ENCODE measurements at regions not wholly inside any gene's neighbourhood (a gene's known extent, or its start where the extent isn't known, plus 50 kb on each side); places are given as distances from the start of the nearest gene placed in this dataset.

DNA sequence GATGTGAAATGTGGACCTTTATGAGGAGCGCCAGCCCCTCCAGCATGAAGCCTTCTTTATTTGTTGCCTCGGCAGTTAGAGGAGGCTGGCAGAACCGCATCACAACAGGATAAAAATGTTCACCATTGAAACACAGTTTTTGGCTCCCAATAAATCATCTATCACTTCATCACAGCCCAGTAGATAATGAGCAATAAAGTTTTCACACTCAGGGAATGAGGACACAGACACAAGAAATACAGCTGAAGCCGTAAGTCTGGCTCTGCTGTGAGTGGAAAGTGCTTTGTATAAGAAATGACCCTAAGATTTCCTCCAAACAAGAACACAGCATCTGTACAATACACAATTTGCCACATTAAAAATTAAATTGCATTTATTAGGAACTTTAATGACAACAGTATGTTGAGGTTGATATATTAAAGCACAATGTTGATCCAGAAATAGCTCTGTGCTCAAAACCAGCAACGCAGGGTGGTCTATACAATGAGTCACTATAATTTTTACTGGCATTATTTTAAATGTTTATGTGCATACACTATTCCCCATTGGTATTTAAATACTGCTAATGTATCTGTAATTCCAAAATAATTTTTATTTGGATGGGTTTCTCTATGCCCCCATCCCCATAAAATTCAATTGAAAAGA, 301.8 kb upstream of the MGMT start:
- Mint-ChIP-seq H3K4me3 (no peak overlapping the region), H3K27me3 (ENCODE audit: low read depth) (peaks cover 9% of the 10 kb centered on the region), H3K9me3 (peaks cover 13% of the 10 kb centered on the region), H3K4me1 (no peaks in the 10 kb centered on the region), H3K36me3 (ENCODE audit: low read depth) (no peaks in the 10 kb centered on the region), H3K27ac (no peak overlapping the region)
- TF ChIP-seq, protein P1, sequence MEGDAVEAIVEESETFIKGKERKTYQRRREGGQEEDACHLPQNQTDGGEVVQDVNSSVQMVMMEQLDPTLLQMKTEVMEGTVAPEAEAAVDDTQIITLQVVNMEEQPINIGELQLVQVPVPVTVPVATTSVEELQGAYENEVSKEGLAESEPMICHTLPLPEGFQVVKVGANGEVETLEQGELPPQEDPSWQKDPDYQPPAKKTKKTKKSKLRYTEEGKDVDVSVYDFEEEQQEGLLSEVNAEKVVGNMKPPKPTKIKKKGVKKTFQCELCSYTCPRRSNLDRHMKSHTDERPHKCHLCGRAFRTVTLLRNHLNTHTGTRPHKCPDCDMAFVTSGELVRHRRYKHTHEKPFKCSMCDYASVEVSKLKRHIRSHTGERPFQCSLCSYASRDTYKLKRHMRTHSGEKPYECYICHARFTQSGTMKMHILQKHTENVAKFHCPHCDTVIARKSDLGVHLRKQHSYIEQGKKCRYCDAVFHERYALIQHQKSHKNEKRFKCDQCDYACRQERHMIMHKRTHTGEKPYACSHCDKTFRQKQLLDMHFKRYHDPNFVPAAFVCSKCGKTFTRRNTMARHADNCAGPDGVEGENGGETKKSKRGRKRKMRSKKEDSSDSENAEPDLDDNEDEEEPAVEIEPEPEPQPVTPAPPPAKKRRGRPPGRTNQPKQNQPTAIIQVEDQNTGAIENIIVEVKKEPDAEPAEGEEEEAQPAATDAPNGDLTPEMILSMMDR (IDR thresholded peaks at IDR 0.05; ENCODE audit: unreplicated experiment in 3 of 3), result no peak

DNA sequence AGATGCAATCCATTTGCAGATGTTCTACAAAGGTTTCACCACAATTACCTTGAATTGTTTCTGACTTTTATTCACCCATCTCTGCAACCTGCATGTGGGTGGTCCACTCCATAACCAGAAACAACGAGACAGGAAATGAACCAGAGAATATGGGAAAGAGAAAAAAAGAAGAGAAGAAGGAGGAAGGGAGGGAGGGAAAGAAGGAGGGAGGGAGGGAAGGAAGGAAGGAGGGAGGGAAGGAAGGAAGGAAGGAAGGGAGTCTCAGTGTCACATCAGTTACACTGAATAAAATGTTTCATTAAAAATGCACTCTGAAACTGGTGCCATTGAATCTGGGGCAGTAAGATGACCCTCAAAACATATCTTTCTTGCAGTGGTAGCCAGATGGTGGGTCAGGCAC, 301.3 kb upstream of the MGMT start:
- no peaks in the 10 kb centered on the region for H3K4me1 Mint-ChIP-seq
- H3K36me3 Mint-ChIP-seq (ENCODE audit: low read depth), result no peaks in the 10 kb centered on the region
- H3K4me3 Mint-ChIP-seq, result no peak overlapping the region
- TF ChIP-seq, protein P1 (IDR thresholded peaks at IDR 0.05; ENCODE audit: unreplicated experiment in 3 of 3), result no peak
- H3K27me3 Mint-ChIP-seq (ENCODE audit: low read depth), result peaks cover 9% of the 10 kb centered on the region
- H3K9me3 Mint-ChIP-seq, result peaks cover 12% of the 10 kb centered on the region
- H3K27ac Mint-ChIP-seq, result no peak overlapping the region

DNA sequence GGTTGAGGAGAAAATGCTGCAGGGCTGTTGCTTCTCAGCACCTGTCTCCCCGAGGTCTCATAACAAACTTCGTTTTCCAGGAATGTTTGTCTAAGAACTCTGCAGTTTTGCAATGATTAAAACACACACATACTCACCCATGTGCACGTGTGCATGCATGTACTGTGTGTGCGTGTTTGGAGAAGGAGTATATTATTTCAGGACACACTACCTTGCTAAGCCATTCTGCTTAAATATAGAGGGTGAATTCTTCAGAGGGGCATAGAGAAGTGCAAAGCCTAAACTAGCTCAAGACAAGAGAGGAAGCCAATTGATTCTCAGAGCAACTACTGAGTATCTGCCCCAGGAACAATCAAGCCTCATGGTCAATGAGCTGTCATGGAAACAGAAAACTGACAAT, 298.4 kb upstream of the MGMT start:
- Mint-ChIP-seq H3K4me1 (peaks cover 5% of the 10 kb centered on the region), H3K27ac (no peak overlapping the region), H3K27me3 (ENCODE audit: low read depth) (peaks cover 4% of the 10 kb centered on the region), H3K9me3 (no peaks in the 10 kb centered on the region), H3K4me3 (no peak overlapping the region), H3K36me3 (ENCODE audit: low read depth) (no peaks in the 10 kb centered on the region)
- TF ChIP-seq, protein P1 (IDR thresholded peaks at IDR 0.05; ENCODE audit: unreplicated experiment in 3 of 3), result no peak

DNA sequence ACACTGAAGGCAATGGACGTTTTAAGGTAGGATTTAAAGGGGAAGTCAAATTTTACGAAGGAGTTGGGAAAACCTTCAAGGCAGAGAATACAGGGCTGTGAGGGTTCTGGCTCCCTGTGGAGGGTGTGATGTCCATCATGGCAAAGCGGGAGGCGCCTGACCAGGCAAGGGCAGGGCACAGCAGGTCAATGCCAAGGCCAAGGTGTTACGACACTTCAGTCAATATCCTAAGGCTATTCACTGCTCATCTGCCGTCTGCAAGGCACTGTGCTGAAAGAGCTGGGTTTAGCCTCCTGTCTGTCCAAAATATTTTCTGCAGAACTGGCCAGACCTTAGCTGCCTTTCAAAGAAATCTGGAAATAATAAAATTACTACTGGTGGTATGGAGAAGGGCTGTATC, 297.9 kb upstream of the MGMT start:
- peaks cover 8% of the 10 kb centered on the region for H3K4me1 Mint-ChIP-seq
- H3K36me3 Mint-ChIP-seq (ENCODE audit: low read depth), result no peaks in the 10 kb centered on the region
- peaks cover 4% of the 10 kb centered on the region for H3K27me3 Mint-ChIP-seq (ENCODE audit: low read depth)
- H3K27ac Mint-ChIP-seq, result no peak overlapping the region
- H3K9me3 Mint-ChIP-seq, result no peaks in the 10 kb centered on the region
- TF ChIP-seq, protein P1 (IDR thresholded peaks at IDR 0.05; ENCODE audit: unreplicated experiment in 3 of 3), result no peak
- no peak overlapping the region for H3K4me3 Mint-ChIP-seq

DNA sequence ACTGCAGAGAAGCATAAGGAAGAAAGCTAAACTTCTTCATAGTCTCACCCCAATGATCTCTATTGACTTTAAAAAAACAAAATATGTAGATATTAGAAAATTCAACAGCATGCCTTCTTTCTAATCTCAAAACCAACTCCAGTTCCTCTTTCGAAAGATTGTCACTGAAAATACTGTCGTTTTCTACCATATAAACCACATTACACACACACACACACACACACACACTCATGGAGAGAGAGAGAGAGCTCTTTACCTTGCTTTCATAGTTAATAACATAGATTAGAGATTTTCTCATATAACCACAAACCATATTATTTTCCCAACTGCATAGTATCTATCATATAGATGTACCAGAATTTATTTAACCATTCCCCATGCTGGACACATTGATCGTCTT, 296.2 kb upstream of the MGMT start:
- H3K4me1 Mint-ChIP-seq, result peaks cover 15% of the 10 kb centered on the region
- no peaks in the 10 kb centered on the region for H3K9me3 Mint-ChIP-seq
- H3K36me3 Mint-ChIP-seq (ENCODE audit: low read depth), result no peaks in the 10 kb centered on the region
- no peak overlapping the region for H3K4me3 Mint-ChIP-seq
- TF ChIP-seq, protein P1 (IDR thresholded peaks at IDR 0.05; ENCODE audit: unreplicated experiment in 3 of 3), result no peak
- peaks cover 7% of the 10 kb centered on the region for H3K27me3 Mint-ChIP-seq (ENCODE audit: low read depth)
- no peak overlapping the region for H3K27ac Mint-ChIP-seq

DNA sequence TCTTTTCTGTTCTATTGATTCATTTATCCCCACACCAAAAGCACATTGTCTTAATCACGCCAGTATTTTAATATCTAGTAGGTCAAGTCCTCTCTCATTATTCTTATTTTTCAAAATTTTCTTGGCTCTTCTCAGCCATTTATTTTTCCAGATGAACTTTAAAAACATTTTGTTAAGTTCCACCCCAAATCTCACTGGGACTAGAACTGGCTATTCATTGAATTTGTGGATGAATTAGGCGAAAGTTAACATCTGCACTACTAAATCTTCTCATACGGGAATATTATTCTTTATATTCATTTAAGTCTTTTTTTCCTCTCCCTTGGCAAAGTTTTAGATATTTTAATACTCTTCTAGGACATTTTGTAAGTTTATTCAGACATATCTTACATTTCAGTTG, 295.2 kb upstream of the MGMT start:
- Mint-ChIP-seq H3K9me3 (no peaks in the 10 kb centered on the region), H3K4me1 (peaks cover 21% of the 10 kb centered on the region)

More for the DNA sequence above, 295.2 kb upstream of the MGMT start:
- Mint-ChIP-seq H3K36me3 (ENCODE audit: low read depth) (no peaks in the 10 kb centered on the region), H3K27me3 (ENCODE audit: low read depth) (peaks cover 10% of the 10 kb centered on the region), H3K4me3 (no peak overlapping the region), H3K27ac (peak overlapping the region in 1 of 3 experiments; percentile 12)
- TF ChIP-seq, protein P1 (IDR thresholded peaks at IDR 0.05; ENCODE audit: unreplicated experiment in 3 of 3), result no peak
